ENCODE measurements at regions not wholly inside any gene's neighbourhood (a gene's known extent, or its start where the extent isn't known, plus 50 kb on each side); places are given as distances from the start of the nearest gene placed in this dataset.
"Not testable (repeated sequence)": the region's sequence is repeated elsewhere in the genome, so short reads cannot be mapped to it uniquely, and the experiment has no call there.

GRCh38 chr5:56382896-56383295, 149.8 kb upstream of the ANKRD55 start:
- no peak for DNase-seq (ENCODE audit: low spot score)

- DNase-seq (ENCODE audit: low spot score): no peak
Observed at GRCh38 chr5:56377573-56377972, 144.4 kb upstream of the ANKRD55 start.

- DNase-seq (ENCODE audit: low spot score): no peak
Observed at GRCh38 chr5:56376128-56376527, 143.0 kb upstream of the ANKRD55 start.

GRCh38 chr5:56375011-56375410, 141.9 kb upstream of the ANKRD55 start:
- DNase-seq (ENCODE audit: low spot score): no peak

GRCh38 chr5:56372491-56372890, 139.4 kb upstream of the ANKRD55 start:
- not testable (repeated sequence) for DNase-seq (ENCODE audit: low spot score)

- no peak for DNase-seq (ENCODE audit: low spot score)
Observed at GRCh38 chr5:56369361-56369811, 136.3 kb upstream of the ANKRD55 start.

GRCh38 chr5:56367748-56368147, 134.6 kb upstream of the ANKRD55 start:
- DNase-seq (ENCODE audit: low spot score): no peak

GRCh38 chr5:56366986-56367385, 133.9 kb upstream of the ANKRD55 start:
- no peak for DNase-seq (ENCODE audit: low spot score)

GRCh38 chr5:56361398-56361797, 128.3 kb upstream of the ANKRD55 start:
- no peak for DNase-seq (ENCODE audit: low spot score)

- no peak for DNase-seq (ENCODE audit: low spot score)
Observed at GRCh38 chr5:56360816-56361215, 127.7 kb upstream of the ANKRD55 start.

GRCh38 chr5:56359809-56360685, 126.9 kb upstream of the ANKRD55 start:
- no peak for DNase-seq (ENCODE audit: low spot score)

- DNase-seq (ENCODE audit: low spot score): peak; percentile 44
Observed at GRCh38 chr5:56358703-56359681, 125.9 kb upstream of the ANKRD55 start.

- no peak for DNase-seq (ENCODE audit: low spot score)
Observed at GRCh38 chr5:56358046-56358445, 124.9 kb upstream of the ANKRD55 start.

GRCh38 chr5:56357426-56357825, 124.3 kb upstream of the ANKRD55 start:
- DNase-seq (ENCODE audit: low spot score): no peak

- DNase-seq (ENCODE audit: low spot score): no peak
Observed at GRCh38 chr5:56356836-56357160, 123.7 kb upstream of the ANKRD55 start.

- no peak for DNase-seq (ENCODE audit: low spot score)
Observed at GRCh38 chr5:56356121-56356835, 123.1 kb upstream of the ANKRD55 start.

GRCh38 chr5:56354836-56355235, 121.7 kb upstream of the ANKRD55 start:
- no peak for DNase-seq (ENCODE audit: low spot score)

- no peak for DNase-seq (ENCODE audit: low spot score)
Observed at GRCh38 chr5:56352808-56353590, 119.9 kb upstream of the ANKRD55 start.

- no peak for DNase-seq (ENCODE audit: low spot score)
Observed at GRCh38 chr5:56350597-56351170, 117.6 kb upstream of the ANKRD55 start.

GRCh38 chr5:56350011-56350596, 117.0 kb upstream of the ANKRD55 start:
- no peak for DNase-seq (ENCODE audit: low spot score)

- no peak for DNase-seq (ENCODE audit: low spot score)
Observed at GRCh38 chr5:56349461-56349860, 116.3 kb upstream of the ANKRD55 start.

Measured in HuH-7 (cell line).